Neural crest cell (in vitro differentiated cells): ENCODE measurements at regions not wholly inside any gene's neighbourhood (a gene's known extent, or its start where the extent isn't known, plus 50 kb on each side); places are given as distances from the start of the nearest gene placed in this dataset.
A peak's percentile ranks its signal among the peaks of the same experiment; 100 is the strongest.
"Not testable (repeated sequence)": the region's sequence is repeated elsewhere in the genome, so short reads cannot be mapped to it uniquely, and the experiment has no call there.

Experiments used
- DNase-seq: peaks from one replicate; pipeline ENCODE4 v3.0.0; 2021; ENCODE audit warnings: low read depth, mixed read lengths, low spot score
- H3K27ac Mint-ChIP-seq: one replicate; pipeline ENCODE4 v1.8.0; 2021; ENCODE audit warnings: mild to moderate bottlenecking, mixed read lengths; ENCODE audit not compliant: unreplicated experiment
- H3K27me3 Mint-ChIP-seq: 2 replicates; pipeline ENCODE4 v1.8.0; 2021; ENCODE audit warnings: low read depth, mild to moderate bottlenecking, mixed read lengths
- H3K36me3 Mint-ChIP-seq: 2 replicates; pipeline ENCODE4 v1.8.0; 2021; ENCODE audit warnings: low read depth, mild to moderate bottlenecking, mixed read lengths
- H3K4me1 Mint-ChIP-seq: 2 replicates; pipeline ENCODE4 v1.8.0; 2021; ENCODE audit warnings: mixed read lengths
- H3K4me3 Mint-ChIP-seq: one replicate; pipeline ENCODE4 v1.8.0; 2021; ENCODE audit warnings: mild to moderate bottlenecking, mixed read lengths
- H3K9me3 Mint-ChIP-seq: 2 replicates; pipeline ENCODE4 v1.8.0; 2021; ENCODE audit warnings: mixed read lengths
- TF ChIP-seq, protein P1 (sequence below): fragments of 200-600 bp; sonication (generic); conservative IDR thresholded peaks from 2 replicates; pipeline ENCODE4 v1.5.0; 2021; ENCODE audit warnings: antibody characterized with exemption, mild to moderate bottlenecking

- no peaks in the 10 kb centered on the region for H3K4me1 Mint-ChIP-seq
- no peak overlapping the region for H3K4me3 Mint-ChIP-seq
- TF ChIP-seq, protein P1, sequence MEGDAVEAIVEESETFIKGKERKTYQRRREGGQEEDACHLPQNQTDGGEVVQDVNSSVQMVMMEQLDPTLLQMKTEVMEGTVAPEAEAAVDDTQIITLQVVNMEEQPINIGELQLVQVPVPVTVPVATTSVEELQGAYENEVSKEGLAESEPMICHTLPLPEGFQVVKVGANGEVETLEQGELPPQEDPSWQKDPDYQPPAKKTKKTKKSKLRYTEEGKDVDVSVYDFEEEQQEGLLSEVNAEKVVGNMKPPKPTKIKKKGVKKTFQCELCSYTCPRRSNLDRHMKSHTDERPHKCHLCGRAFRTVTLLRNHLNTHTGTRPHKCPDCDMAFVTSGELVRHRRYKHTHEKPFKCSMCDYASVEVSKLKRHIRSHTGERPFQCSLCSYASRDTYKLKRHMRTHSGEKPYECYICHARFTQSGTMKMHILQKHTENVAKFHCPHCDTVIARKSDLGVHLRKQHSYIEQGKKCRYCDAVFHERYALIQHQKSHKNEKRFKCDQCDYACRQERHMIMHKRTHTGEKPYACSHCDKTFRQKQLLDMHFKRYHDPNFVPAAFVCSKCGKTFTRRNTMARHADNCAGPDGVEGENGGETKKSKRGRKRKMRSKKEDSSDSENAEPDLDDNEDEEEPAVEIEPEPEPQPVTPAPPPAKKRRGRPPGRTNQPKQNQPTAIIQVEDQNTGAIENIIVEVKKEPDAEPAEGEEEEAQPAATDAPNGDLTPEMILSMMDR: no peak
- H3K9me3 Mint-ChIP-seq: no peaks in the 10 kb centered on the region
- H3K27ac Mint-ChIP-seq: no peak overlapping the region
- H3K27me3 Mint-ChIP-seq: peaks cover 10% of the 10 kb centered on the region
- DNase-seq: no peak
- H3K36me3 Mint-ChIP-seq: no peaks in the 10 kb centered on the region
Measured at GRCh38 chr11:67820081-67820480, 145.7 kb upstream of the ALDH3B2 start.

DNA sequence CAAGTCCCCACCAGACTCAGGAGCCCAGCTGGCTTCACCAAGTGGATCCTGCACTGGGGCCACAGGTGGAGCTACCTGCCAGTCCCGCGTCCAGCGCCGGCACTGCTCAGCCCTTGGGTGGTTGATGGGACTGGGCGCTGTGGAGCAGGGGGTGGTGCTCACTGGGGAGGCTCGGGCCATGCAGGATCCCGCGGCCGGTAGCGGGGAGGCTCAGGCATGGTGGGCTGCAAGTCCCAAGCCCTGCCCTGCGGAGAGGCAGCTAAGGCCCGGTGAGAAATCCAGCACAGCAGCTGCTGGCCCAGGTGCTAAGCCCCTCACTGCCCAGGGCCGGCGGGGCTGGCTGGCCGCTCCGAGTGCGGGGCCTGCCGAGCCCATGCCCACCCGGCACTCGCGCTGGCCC, 143.1 kb upstream of the ALDH3B2 start:
- not testable (repeated sequence) for H3K36me3 Mint-ChIP-seq, H3K9me3 Mint-ChIP-seq, H3K27me3 Mint-ChIP-seq, H3K4me1 Mint-ChIP-seq, H3K27ac Mint-ChIP-seq, H3K4me3 Mint-ChIP-seq, DNase-seq

DNA sequence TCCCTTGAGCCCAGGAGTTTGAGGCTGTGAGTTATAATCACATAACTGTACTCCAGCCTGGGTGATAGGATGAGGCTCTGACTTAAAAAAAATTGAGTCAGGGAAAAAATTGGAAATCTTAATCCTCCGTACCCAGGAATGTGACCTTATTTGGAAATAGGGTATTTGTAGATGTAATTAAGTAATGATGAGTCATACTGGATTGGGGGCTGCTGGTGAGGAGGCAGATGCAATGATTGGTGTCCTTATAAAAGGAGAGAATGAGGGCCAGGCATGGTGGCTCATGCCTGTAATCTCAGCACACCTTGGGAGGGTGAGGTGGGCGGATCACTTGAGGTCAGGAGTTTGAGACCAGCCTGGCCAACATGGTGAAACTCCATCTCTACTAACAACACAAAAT, 134.9 kb upstream of the ALDH3B2 start:
- H3K4me3 Mint-ChIP-seq, DNase-seq, H3K36me3 Mint-ChIP-seq, H3K27ac Mint-ChIP-seq, H3K9me3 Mint-ChIP-seq: not testable (repeated sequence)
- Mint-ChIP-seq H3K27me3 (peaks cover 20% of the 10 kb centered on the region), H3K4me1 (peaks cover 11% of the 10 kb centered on the region)

- not testable (repeated sequence) for H3K36me3 Mint-ChIP-seq, H3K27ac Mint-ChIP-seq, H3K9me3 Mint-ChIP-seq, DNase-seq
- Mint-ChIP-seq H3K4me1 (peaks cover 20% of the 10 kb centered on the region), H3K4me3 (peak overlapping the region; percentile 31), H3K27me3 (peaks cover 20% of the 10 kb centered on the region)
Measured at GRCh38 chr11:67807896-67808295, 133.5 kb upstream of the ALDH3B2 start.

DNA sequence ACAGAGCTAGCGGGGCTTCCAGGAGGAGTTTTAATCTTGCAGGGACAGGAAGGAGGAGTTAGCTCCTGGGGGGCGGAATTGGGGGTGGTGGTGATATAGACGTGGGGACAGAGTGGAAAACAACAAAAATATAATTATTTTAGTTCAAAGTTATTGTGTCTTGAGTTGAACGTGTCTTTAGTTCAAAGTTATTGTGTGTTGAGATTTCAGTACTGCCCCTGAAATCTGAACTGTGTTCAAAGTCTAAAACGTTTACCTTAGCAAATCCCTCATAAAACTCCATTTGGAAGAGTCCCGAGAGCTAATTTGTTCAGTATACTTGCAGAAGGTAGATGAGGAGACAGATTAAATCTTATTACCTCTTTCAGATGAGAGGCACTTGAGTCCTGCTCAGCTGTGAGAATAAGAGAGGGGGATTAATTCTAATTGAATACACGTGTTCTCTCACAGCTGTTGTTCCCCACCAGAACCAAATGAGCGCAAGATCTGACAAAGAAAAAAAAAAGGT, 132.4 kb upstream of the ALDH3B2 start:
- H3K27ac Mint-ChIP-seq, DNase-seq, H3K36me3 Mint-ChIP-seq, H3K9me3 Mint-ChIP-seq: not testable (repeated sequence)
- Mint-ChIP-seq H3K27me3 (peaks cover 14% of the 10 kb centered on the region), H3K4me1 (peaks cover 20% of the 10 kb centered on the region), H3K4me3 (peak overlapping the region; percentile 98)

- Mint-ChIP-seq H3K4me3 (peak overlapping the region; percentile 98), H3K27ac (peak overlapping the region; percentile 50), H3K4me1 (peaks cover 20% of the 10 kb centered on the region), H3K27me3 (peaks cover 12% of the 10 kb centered on the region)
- H3K9me3 Mint-ChIP-seq, H3K36me3 Mint-ChIP-seq: not testable (repeated sequence)
- peak; percentile 60 for DNase-seq
Measured at GRCh38 chr11:67806183-67806582, 131.8 kb upstream of the ALDH3B2 start.

- H3K4me3 Mint-ChIP-seq: peak overlapping the region; percentile 98
- H3K27ac Mint-ChIP-seq: peak overlapping the region; percentile 99
- peaks cover 20% of the 10 kb centered on the region for H3K4me1 Mint-ChIP-seq
- DNase-seq: peak; percentile 97
- H3K36me3 Mint-ChIP-seq, H3K9me3 Mint-ChIP-seq: not testable (repeated sequence)
- peaks cover 12% of the 10 kb centered on the region for H3K27me3 Mint-ChIP-seq
Measured at GRCh38 chr11:67805253-67806126, 131.1 kb upstream of the ALDH3B2 start.

- Mint-ChIP-seq H3K4me3 (peak overlapping the region; percentile 98), H3K27ac (peak overlapping the region; percentile 81), H3K27me3 (peaks cover 12% of the 10 kb centered on the region), H3K4me1 (peaks cover 20% of the 10 kb centered on the region)
- not testable (repeated sequence) for H3K9me3 Mint-ChIP-seq, DNase-seq, H3K36me3 Mint-ChIP-seq
Measured at GRCh38 chr11:67804435-67805252, 130.2 kb upstream of the ALDH3B2 start.

DNA sequence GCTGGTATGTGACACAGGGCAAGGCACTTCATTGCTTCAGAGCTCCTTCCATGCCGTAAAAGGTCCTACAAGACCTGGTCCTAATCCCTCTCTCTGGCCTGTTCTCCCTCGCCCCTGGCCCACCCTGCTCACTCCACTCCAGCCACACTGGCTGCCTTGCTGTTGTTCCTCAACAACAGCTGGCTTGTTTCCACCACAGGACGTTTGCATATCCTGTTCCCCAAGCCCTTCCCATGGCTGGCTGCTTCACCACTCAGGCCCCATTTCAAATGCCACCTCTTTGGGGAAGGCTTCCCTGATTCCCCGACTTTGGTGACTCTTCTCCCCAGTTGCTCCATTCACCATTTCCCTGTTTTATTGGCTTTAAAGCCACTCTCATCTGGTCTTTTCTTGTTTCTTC, 129.1 kb upstream of the ALDH3B2 start:
- not testable (repeated sequence) for H3K9me3 Mint-ChIP-seq, H3K36me3 Mint-ChIP-seq, DNase-seq, H3K27ac Mint-ChIP-seq
- Mint-ChIP-seq H3K27me3 (peaks cover 12% of the 10 kb centered on the region), H3K4me3 (peak overlapping the region; percentile 79), H3K4me1 (peaks cover 20% of the 10 kb centered on the region)

GRCh38 chr11:67803055-67803454, 128.6 kb upstream of the ALDH3B2 start:
- H3K4me3 Mint-ChIP-seq: peak overlapping the region; percentile 79
- not testable (repeated sequence) for DNase-seq, H3K9me3 Mint-ChIP-seq, H3K27ac Mint-ChIP-seq, H3K36me3 Mint-ChIP-seq
- peaks cover 11% of the 10 kb centered on the region for H3K27me3 Mint-ChIP-seq
- peaks cover 20% of the 10 kb centered on the region for H3K4me1 Mint-ChIP-seq

GRCh38 chr11:67802623-67803022, 128.2 kb upstream of the ALDH3B2 start:
- Mint-ChIP-seq H3K27ac (peak overlapping the region; percentile 81), H3K4me1 (peaks cover 20% of the 10 kb centered on the region)
- H3K27me3 Mint-ChIP-seq, H3K9me3 Mint-ChIP-seq, DNase-seq, H3K36me3 Mint-ChIP-seq, H3K4me3 Mint-ChIP-seq: not testable (repeated sequence)

DNA sequence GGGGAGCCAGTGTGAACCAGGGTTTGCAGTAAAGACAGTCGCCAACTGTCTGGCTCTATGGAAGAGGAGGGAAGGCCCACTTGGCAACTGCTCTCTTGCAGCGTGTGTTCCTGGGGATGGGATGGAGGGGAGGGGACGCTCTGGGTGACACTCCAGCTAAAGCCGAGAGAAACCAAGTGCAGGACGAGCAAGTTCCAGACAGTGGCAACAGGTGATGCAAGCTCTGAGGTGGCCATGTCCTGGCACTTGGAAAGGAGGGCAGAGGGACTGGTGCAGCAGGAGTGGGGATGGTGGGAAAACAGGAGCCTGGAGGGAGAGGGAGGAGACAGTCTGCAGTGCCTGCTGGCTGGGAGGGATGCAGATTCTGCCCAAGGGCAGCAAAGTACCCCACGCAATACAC, 127.0 kb upstream of the ALDH3B2 start:
- H3K36me3 Mint-ChIP-seq, H3K9me3 Mint-ChIP-seq, H3K27me3 Mint-ChIP-seq, H3K27ac Mint-ChIP-seq, DNase-seq: not testable (repeated sequence)
- Mint-ChIP-seq H3K4me3 (peak overlapping the region; percentile 27), H3K4me1 (peaks cover 14% of the 10 kb centered on the region)
